BJ (cell line): ENCODE measurements at regions not wholly inside any gene's neighbourhood (a gene's known extent, or its start where the extent isn't known, plus 50 kb on each side); places are given as distances from the start of the nearest gene placed in this dataset.
"Not testable (repeated sequence)": the region's sequence is repeated elsewhere in the genome, so short reads cannot be mapped to it uniquely, and the experiment has no call there.

Experiments used
- CTCF ChIA-PET: fragments of 350-600 bp; formaldehyde crosslinking; extraction: SDS; loops from one replicate; lab custom pipeline; 2021; ENCODE audit warnings: antibody characterized with exemption, inconsistent platforms; lab: Yijun Ruan, JAX
- POLR2A ChIA-PET: fragments of 300-600 bp; sonication (Branson Sonifier 250); formaldehyde crosslinking; extraction: SDS; loops from one replicate; lab custom pipeline; 2021; ENCODE audit warnings: antibody characterized with exemption; lab: Charles Lee
- DNase-seq: peaks from one replicate; pipeline ENCODE4 v3.0.0-alpha.2; 2011; ENCODE audit warnings: low read depth
- H3K27me3 ChIP-seq: 2 replicates; pipeline ENCODE4 v1.6.0; 2011; ENCODE audit warnings: low read length; ENCODE audit not compliant: control insufficient read depth, insufficient read depth
- H3K36me3 ChIP-seq: 2 replicates; pipeline ENCODE4 v1.5.1; 2011; ENCODE audit warnings: low read length; ENCODE audit not compliant: control insufficient read depth, insufficient read depth
- H3K4me3 ChIP-seq: 2 replicates; pipeline ENCODE4 v1.5.1; 2011; ENCODE audit warnings: low read depth, mild to moderate bottlenecking, control low read depth, low read length
- CTCF ChIP-seq: IDR thresholded peaks from 2 replicates; pipeline ENCODE4 v1.5.1; 2011; ENCODE audit warnings: low read depth, mild to moderate bottlenecking, control low read depth, inconsistent platforms, low read length, moderate library complexity; ENCODE audit not compliant: insufficient read depth

GRCh38 chr5:124986170-124986569, 239.7 kb upstream of the ZNF608 start:
- CTCF ChIA-PET = no interaction called here
- TF ChIP-seq CTCF = no peak
- POLR2A ChIA-PET = no interaction called here
- H3K27me3 ChIP-seq = no peaks in the 10 kb centered on the region
- DNase-seq = no peak
- no peaks in the 10 kb centered on the region for H3K36me3 ChIP-seq
- no peak overlapping the region for H3K4me3 ChIP-seq

GRCh38 chr5:124986667-124987066, 240.2 kb upstream of the ZNF608 start:
- DNase-seq = no peak
- Histone ChIP-seq H3K4me3 (no peak overlapping the region), H3K36me3 (no peaks in the 10 kb centered on the region), H3K27me3 (no peaks in the 10 kb centered on the region)
- POLR2A ChIA-PET = no interaction called here
- no peak for TF ChIP-seq CTCF
- CTCF ChIA-PET = no interaction called here

- DNase-seq, POLR2A ChIA-PET, H3K27me3 ChIP-seq, H3K36me3 ChIP-seq, H3K4me3 ChIP-seq, CTCF ChIA-PET: not testable (repeated sequence)
Measured at GRCh38 chr5:124987786-124988185, 241.3 kb upstream of the ZNF608 start.

GRCh38 chr5:124990723-124991122, 244.3 kb upstream of the ZNF608 start:
- no peak overlapping the region for H3K4me3 ChIP-seq
- no peak for DNase-seq
- ChIA-PET POLR2A (no interaction called here), CTCF (interaction anchor here (1.1 kb wide), 1 partner anchor 22 kb away, joined by 3 read pairs; no protein-coding TSS in a partner anchor)
- TF ChIP-seq CTCF = no peak
- no peaks in the 10 kb centered on the region for H3K36me3 ChIP-seq
- no peaks in the 10 kb centered on the region for H3K27me3 ChIP-seq

GRCh38 chr5:124995421-124995820, 249.0 kb upstream of the ZNF608 start:
- no peaks in the 10 kb centered on the region for H3K36me3 ChIP-seq
- TF ChIP-seq CTCF = no peak
- ChIA-PET POLR2A (no interaction called here), CTCF (interaction anchor here (0.7 kb wide), 1 partner anchor 49 kb away, joined by 3 read pairs; no protein-coding TSS in a partner anchor)
- no peak for DNase-seq
- H3K4me3 ChIP-seq = no peak overlapping the region
- no peaks in the 10 kb centered on the region for H3K27me3 ChIP-seq
